DND-41 (cell line): ENCODE measurements at regions not wholly inside any gene's neighbourhood (a gene's known extent, or its start where the extent isn't known, plus 50 kb on each side); places are given as distances from the start of the nearest gene placed in this dataset.
"Not testable (repeated sequence)": the region's sequence is repeated elsewhere in the genome, so short reads cannot be mapped to it uniquely, and the experiment has no call there.

ENCODE experiments used
- ATAC-seq: fragments of 200-7000 bp; cut with Tn5 transposase; 3 replicates; pipeline ENCODE4 v1.9.1; 2021; ENCODE audit warnings: low read depth; ENCODE audit not compliant: insufficient read depth
- DNase-seq: peaks from one replicate; pipeline ENCODE4 v3.0.0-alpha.2; 2020
- H2AFZ ChIP-seq: 2 replicates; pipeline ENCODE4 v1.6.0; 2012; ENCODE audit warnings: low read depth, low read length
- H3K27ac ChIP-seq: 2 replicates; pipeline ENCODE4 v1.5.1; 2012; ENCODE audit warnings: low read length, inconsistent platforms
- H3K27me3 ChIP-seq: fragments of 200-600 bp; sonication (generic); 2 replicates; pipeline ENCODE4 v1.6.0; 2012; ENCODE audit warnings: low read length, mild to moderate bottlenecking, inconsistent platforms; ENCODE audit not compliant: insufficient read depth, poor library complexity
- H3K36me3 ChIP-seq: 2 replicates; pipeline ENCODE4 v1.5.1; 2012; ENCODE audit warnings: low read length, inconsistent platforms; ENCODE audit not compliant: insufficient read depth
- H3K4me1 ChIP-seq: 2 replicates; pipeline ENCODE4 v1.5.1; 2012; ENCODE audit warnings: mild to moderate bottlenecking, low read length; ENCODE audit not compliant: insufficient read depth
- H3K4me2 ChIP-seq: 2 replicates; pipeline ENCODE4 v1.6.0; 2012; ENCODE audit warnings: mild to moderate bottlenecking, moderate library complexity, low read length, inconsistent platforms; ENCODE audit not compliant: insufficient read depth
- H3K4me3 ChIP-seq, 2 experiments: fragments of 200-600 bp in 1 of 2; shearing (Covaris generic) in 1 of 2; 2 replicates each; pipeline ENCODE4 v1.5.1; 2012 to 2016; ENCODE audit warnings: inconsistent platforms in 2 of 2, low read length in 2 of 2, mild to moderate bottlenecking in 2 of 2, low read depth in 1 of 2, moderate library complexity in 1 of 2
- H3K79me2 ChIP-seq: 2 replicates; pipeline ENCODE4 v1.6.0; 2012; ENCODE audit warnings: low read length, inconsistent platforms; ENCODE audit not compliant: insufficient read depth
- H3K9ac ChIP-seq: 2 replicates; pipeline ENCODE4 v1.6.0; 2012; ENCODE audit warnings: low read depth, mild to moderate bottlenecking, inconsistent platforms, low read length, moderate library complexity
- H3K9me3 ChIP-seq: 2 replicates; pipeline ENCODE4 v1.5.1; 2012; ENCODE audit warnings: low read length, moderate library complexity, mild to moderate bottlenecking, inconsistent platforms; ENCODE audit not compliant: insufficient read depth, severe bottlenecking
- H4K20me1 ChIP-seq: 2 replicates; pipeline ENCODE4 v1.6.0; 2012; ENCODE audit warnings: low read length; ENCODE audit not compliant: insufficient read depth
- EZH2 ChIP-seq: IDR thresholded peaks from 3 replicates; pipeline ENCODE4 v1.6.1; 2012; ENCODE audit warnings: borderline replicate concordance, low read depth, mild to moderate bottlenecking, moderate library complexity, low read length, inconsistent platforms; ENCODE audit not compliant: severe bottlenecking
- TF ChIP-seq, protein P1 (sequence below): IDR thresholded peaks from 2 replicates; pipeline ENCODE4 v1.5.1; 2012; ENCODE audit warnings: borderline replicate concordance, low read length, moderate library complexity, mild to moderate bottlenecking; ENCODE audit not compliant: poor library complexity, severe bottlenecking; ENCODE audit errors: extremely low read depth

- Histone ChIP-seq H3K4me2 (no peak overlapping the region), H2AFZ (no peak overlapping the region), H3K27me3 (no peaks in the 10 kb centered on the region), H3K4me1 (no peaks in the 10 kb centered on the region), H3K36me3 (no peaks in the 10 kb centered on the region), H3K27ac (no peak overlapping the region), H3K9ac (no peak overlapping the region), H4K20me1 (no peaks in the 10 kb centered on the region), H3K4me3 (no peak overlapping the region), H3K79me2 (no peaks in the 10 kb centered on the region), H3K9me3 (no peaks in the 10 kb centered on the region)
- DNase-seq: no peak
- no peak for ATAC-seq
- TF ChIP-seq EZH2: no peak
These were observed 211.8 kb downstream of the PPP4R3C start for GRCh38 chrX:27251369-27251768.

GRCh38 chrX:27242581-27242980, 220.6 kb downstream of the PPP4R3C start:
- no peak overlapping the region for H3K27ac ChIP-seq
- H3K9me3 ChIP-seq: no peaks in the 10 kb centered on the region
- H3K27me3 ChIP-seq: no peaks in the 10 kb centered on the region
- no peak overlapping the region for H2AFZ ChIP-seq
- DNase-seq: no peak
- H3K4me2 ChIP-seq: no peak overlapping the region
- no peak for ATAC-seq
- H3K4me1 ChIP-seq: no peaks in the 10 kb centered on the region
- no peaks in the 10 kb centered on the region for H3K79me2 ChIP-seq
- H3K4me3 ChIP-seq: no peak overlapping the region
- TF ChIP-seq, protein P1, sequence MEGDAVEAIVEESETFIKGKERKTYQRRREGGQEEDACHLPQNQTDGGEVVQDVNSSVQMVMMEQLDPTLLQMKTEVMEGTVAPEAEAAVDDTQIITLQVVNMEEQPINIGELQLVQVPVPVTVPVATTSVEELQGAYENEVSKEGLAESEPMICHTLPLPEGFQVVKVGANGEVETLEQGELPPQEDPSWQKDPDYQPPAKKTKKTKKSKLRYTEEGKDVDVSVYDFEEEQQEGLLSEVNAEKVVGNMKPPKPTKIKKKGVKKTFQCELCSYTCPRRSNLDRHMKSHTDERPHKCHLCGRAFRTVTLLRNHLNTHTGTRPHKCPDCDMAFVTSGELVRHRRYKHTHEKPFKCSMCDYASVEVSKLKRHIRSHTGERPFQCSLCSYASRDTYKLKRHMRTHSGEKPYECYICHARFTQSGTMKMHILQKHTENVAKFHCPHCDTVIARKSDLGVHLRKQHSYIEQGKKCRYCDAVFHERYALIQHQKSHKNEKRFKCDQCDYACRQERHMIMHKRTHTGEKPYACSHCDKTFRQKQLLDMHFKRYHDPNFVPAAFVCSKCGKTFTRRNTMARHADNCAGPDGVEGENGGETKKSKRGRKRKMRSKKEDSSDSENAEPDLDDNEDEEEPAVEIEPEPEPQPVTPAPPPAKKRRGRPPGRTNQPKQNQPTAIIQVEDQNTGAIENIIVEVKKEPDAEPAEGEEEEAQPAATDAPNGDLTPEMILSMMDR: no peak
- TF ChIP-seq EZH2: no peak
- no peak overlapping the region for H3K9ac ChIP-seq
- H3K36me3 ChIP-seq: no peaks in the 10 kb centered on the region
- H4K20me1 ChIP-seq: no peaks in the 10 kb centered on the region

- no peaks in the 10 kb centered on the region for H4K20me1 ChIP-seq
- ATAC-seq (no peak), DNase-seq (no peak)
- no peaks in the 10 kb centered on the region for H3K4me1 ChIP-seq
- H3K4me3 ChIP-seq: no peak overlapping the region
- H3K27ac ChIP-seq: no peak overlapping the region
- TF ChIP-seq, protein P1: no peak
- no peak for TF ChIP-seq EZH2
- H2AFZ ChIP-seq: no peak overlapping the region
- H3K27me3 ChIP-seq: no peaks in the 10 kb centered on the region
- H3K4me2 ChIP-seq: no peak overlapping the region
- H3K9ac ChIP-seq: no peak overlapping the region
- no peaks in the 10 kb centered on the region for H3K36me3 ChIP-seq
- H3K9me3 ChIP-seq: no peaks in the 10 kb centered on the region
- H3K79me2 ChIP-seq: no peaks in the 10 kb centered on the region
These were observed 221.2 kb downstream of the PPP4R3C start for GRCh38 chrX:27241981-27242380.

- ATAC-seq, H3K4me2 ChIP-seq, DNase-seq, H3K9ac ChIP-seq, H3K9me3 ChIP-seq, H2AFZ ChIP-seq, H3K36me3 ChIP-seq, H3K79me2 ChIP-seq, H3K27me3 ChIP-seq, H3K4me3 ChIP-seq, H3K4me1 ChIP-seq, H3K27ac ChIP-seq, H4K20me1 ChIP-seq: not testable (repeated sequence)
These were observed 223.1 kb downstream of the PPP4R3C start for GRCh38 chrX:27240042-27240441.
